Calu3 (cell line): ENCODE measurements at regions not wholly inside any gene's neighbourhood (a gene's known extent, or its start where the extent isn't known, plus 50 kb on each side); places are given as distances from the start of the nearest gene placed in this dataset.

Source experiments
- BruUV-seq: library from RNA; stranded (reverse); fragments of 400-500 nt; replicated peaks from 2 replicates; lab custom pipeline; 2021; lab: Mats Ljungman, UMichigan
- CTCF ChIA-PET: fragments of 300-600 bp; sonication (Branson Sonifier 250); formaldehyde crosslinking; loops from one replicate; lab custom pipeline; 2022; ENCODE audit warnings: antibody characterized with exemption; lab: Charles Lee
- DNase-seq: peaks from one replicate; pipeline ENCODE4 v3.0.0; 2022
- H3K27ac Mint-ChIP-seq: one replicate; pipeline ENCODE4 v1.8.0; 2022; ENCODE audit warnings: mixed read lengths; ENCODE audit not compliant: unreplicated experiment
- H3K27me3 Mint-ChIP-seq: one replicate; pipeline ENCODE4 v1.8.0; 2022; ENCODE audit warnings: mixed read lengths; ENCODE audit not compliant: unreplicated experiment
- H3K36me3 Mint-ChIP-seq: one replicate; pipeline ENCODE4 v1.8.0; 2022; ENCODE audit warnings: mild to moderate bottlenecking, moderate library complexity, mixed read lengths; ENCODE audit not compliant: insufficient read depth, unreplicated experiment
- H3K4me1 Mint-ChIP-seq: one replicate; pipeline ENCODE4 v1.8.0; 2022; ENCODE audit warnings: mild to moderate bottlenecking, low read depth, mixed read lengths; ENCODE audit not compliant: unreplicated experiment
- H3K4me3 Mint-ChIP-seq: one replicate; pipeline ENCODE4 v1.8.0; 2022; ENCODE audit warnings: mild to moderate bottlenecking, low read depth, moderate library complexity, mixed read lengths; ENCODE audit not compliant: unreplicated experiment
- H3K9me3 Mint-ChIP-seq: one replicate; pipeline ENCODE4 v1.8.0; 2022; ENCODE audit warnings: low read depth, mixed read lengths; ENCODE audit not compliant: unreplicated experiment
- CTCF ChIP-seq: fragments of 200-600 bp; IDR thresholded peaks from one replicate; pipeline ENCODE4 v1.8.0; 2022; ENCODE audit warnings: antibody characterized with exemption; ENCODE audit not compliant: unreplicated experiment
- intact Hi-C: fragments of 100-400 bp; cut with micrococcal nuclease; formaldehyde crosslinking; loops from one replicate; pipeline ENCODE4 v1.10.0; 2022; ENCODE audit not compliant: unreplicated experiment

DNA sequence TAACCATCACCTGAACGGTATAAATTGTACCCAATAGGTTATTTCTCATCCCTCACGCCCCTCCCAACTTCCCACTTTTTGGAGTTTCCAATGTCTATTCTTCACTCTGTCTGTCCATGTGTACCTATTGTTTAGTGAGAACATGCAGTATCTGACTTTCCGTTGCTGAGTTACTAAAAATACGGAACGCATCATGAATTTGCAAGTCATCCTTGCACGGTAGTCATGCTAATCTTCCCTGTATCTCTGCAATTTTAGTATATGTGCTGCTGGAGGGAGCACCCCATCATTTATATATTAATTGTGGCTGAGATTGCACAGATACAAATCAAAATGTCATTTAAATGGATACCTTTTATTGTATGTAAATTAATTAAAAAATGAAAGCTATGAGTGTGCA, 75.7 kb upstream of the SFMBT2 start:
- TF ChIP-seq CTCF: no peak
- CTCF ChIA-PET: no interaction called here
- H3K27ac Mint-ChIP-seq: no peak overlapping the region
- no peaks in the 10 kb centered on the region for H3K36me3 Mint-ChIP-seq
- no peak for DNase-seq
- H3K4me3 Mint-ChIP-seq: no peak overlapping the region
- no peaks in the 10 kb centered on the region for H3K9me3 Mint-ChIP-seq
- H3K4me1 Mint-ChIP-seq: no peaks in the 10 kb centered on the region
- peaks cover 60% of the 10 kb centered on the region for H3K27me3 Mint-ChIP-seq
- BruUV-seq: no TSS peak
- intact Hi-C loops: no loop called here

- CTCF ChIA-PET: no interaction called here
- DNase-seq: no peak
- peaks cover 60% of the 10 kb centered on the region for H3K27me3 Mint-ChIP-seq
- intact Hi-C loops: no loop called here
- H3K4me3 Mint-ChIP-seq: no peak overlapping the region
- H3K36me3 Mint-ChIP-seq: no peaks in the 10 kb centered on the region
- no peaks in the 10 kb centered on the region for H3K4me1 Mint-ChIP-seq
- no peak for TF ChIP-seq CTCF
- H3K9me3 Mint-ChIP-seq: no peaks in the 10 kb centered on the region
- no TSS peak for BruUV-seq
- no peak overlapping the region for H3K27ac Mint-ChIP-seq
Measured at GRCh38 chr10:7485799-7486198, 75.0 kb upstream of the SFMBT2 start.

DNA sequence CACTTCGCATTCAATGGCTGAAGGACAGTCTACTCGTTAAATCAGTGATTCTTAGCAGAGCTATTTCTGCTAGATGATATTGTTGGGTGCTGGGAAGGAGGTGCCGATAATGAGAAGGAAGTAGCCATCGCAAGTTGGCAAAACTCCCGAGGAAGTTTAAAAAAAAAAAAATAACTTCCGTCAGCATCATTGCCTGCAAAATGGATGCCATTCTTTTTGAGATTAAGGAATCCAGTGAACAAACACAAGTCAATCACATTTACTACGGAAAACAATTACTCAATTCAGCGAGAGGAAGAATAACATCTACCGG, 74.4 kb upstream of the SFMBT2 start:
- no peak for TF ChIP-seq CTCF
- H3K4me1 Mint-ChIP-seq: no peaks in the 10 kb centered on the region
- intact Hi-C loops: no loop called here
- H3K27me3 Mint-ChIP-seq: peaks cover 60% of the 10 kb centered on the region
- BruUV-seq: no TSS peak
- H3K27ac Mint-ChIP-seq: no peak overlapping the region
- peak overlapping the region; percentile 21 for H3K4me3 Mint-ChIP-seq
- H3K9me3 Mint-ChIP-seq: no peaks in the 10 kb centered on the region
- CTCF ChIA-PET: no interaction called here
- H3K36me3 Mint-ChIP-seq: no peaks in the 10 kb centered on the region
- DNase-seq: no peak

- no peak for TF ChIP-seq CTCF
- CTCF ChIA-PET: no interaction called here
- Mint-ChIP-seq H3K27me3 (peaks cover 60% of the 10 kb centered on the region), H3K4me1 (no peaks in the 10 kb centered on the region), H3K9me3 (no peaks in the 10 kb centered on the region), H3K36me3 (no peaks in the 10 kb centered on the region), H3K27ac (no peak overlapping the region), H3K4me3 (peak overlapping the region; percentile 21)
- intact Hi-C loops: no loop called here
- no TSS peak for BruUV-seq
- no peak for DNase-seq
Measured at GRCh38 chr10:7484456-7485243, 73.8 kb upstream of the SFMBT2 start.
